ENCODE measurements at regions not wholly inside any gene's neighbourhood (a gene's known extent, or its start where the extent isn't known, plus 50 kb on each side); places are given as distances from the start of the nearest gene placed in this dataset.

DNA sequence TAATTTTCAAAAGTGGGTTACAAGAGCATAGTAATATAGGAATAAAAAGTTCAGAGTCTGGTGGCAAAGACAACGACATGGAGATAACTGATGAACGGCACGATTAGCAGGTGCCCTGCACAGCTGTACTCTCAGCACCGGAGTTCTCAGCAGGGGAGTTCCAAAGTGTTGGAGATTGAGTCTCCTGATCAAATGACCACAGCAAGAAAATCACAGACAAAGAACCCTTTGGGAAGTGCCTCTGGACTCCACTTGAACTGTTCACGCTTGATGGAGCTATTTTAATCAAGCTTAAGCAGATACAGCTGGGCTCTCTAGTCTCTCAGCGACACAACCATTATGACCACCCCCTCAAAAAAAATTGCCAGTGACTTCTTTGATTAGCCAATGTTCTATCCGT lies 153.1 kb downstream of the ALG10B start:
- no peak overlapping the region for H3K4me3 Mint-ChIP-seq
- no peaks in the 10 kb centered on the region for H3K36me3 ChIP-seq (ENCODE audit: control insufficient read depth in 2 of 2, extremely low read depth in 1 of 2, insufficient read depth in 1 of 2, low read length in 1 of 2)
- DNase-seq, result no peak
- H3K4me3 ChIP-seq (ENCODE audit: control insufficient read depth in 1 of 2, extremely low read depth in 1 of 2, low read length in 1 of 2), result no peak overlapping the region
- no peaks in the 10 kb centered on the region for H3K27me3 Mint-ChIP-seq
- no peak overlapping the region for H3K27ac ChIP-seq (ENCODE audit: low read length)
- H3K27me3 ChIP-seq (replicated peaks in 1 of 2; ENCODE audit: control insufficient read depth in 2 of 2, extremely low read depth in 1 of 2, insufficient read depth in 2 of 2, low read length in 1 of 2), result no peaks in the 10 kb centered on the region
- POLR2A ChIA-PET, result no interaction called here
- H3K4me1 Mint-ChIP-seq, result no peaks in the 10 kb centered on the region
- peaks cover 0 to 11% (median 0%) of the 10 kb centered on the region in 3 donors for H3K9me3 Mint-ChIP-seq
- CTCF ChIA-PET, result no interaction called here
- no peaks in the 10 kb centered on the region for H3K9me3 ChIP-seq
- ATAC-seq (replicated peaks in 1 of 4), result no peak
- no peaks in the 10 kb centered on the region for H3K4me1 ChIP-seq (ENCODE audit: control insufficient read depth in 1 of 2, extremely low read depth in 1 of 2, insufficient read depth in 2 of 2, low read length in 2 of 2)
- H3K36me3 Mint-ChIP-seq, result no peaks in the 10 kb centered on the region
- 84% methylated on average over 5 of the region's 7 CpGs for WGBS (ENCODE audit: insufficient coverage)
- H3K27ac Mint-ChIP-seq, result no peak overlapping the region

- Histone ChIP-seq H3K27me3 (replicated peaks in 1 of 2; ENCODE audit: control insufficient read depth in 2 of 2, extremely low read depth in 1 of 2, insufficient read depth in 2 of 2, low read length in 1 of 2) (no peaks in the 10 kb centered on the region), H3K27ac (ENCODE audit: low read length) (no peak overlapping the region), H3K4me3 (ENCODE audit: control insufficient read depth in 1 of 2, extremely low read depth in 1 of 2, low read length in 1 of 2) (no peak overlapping the region), H3K4me1 (ENCODE audit: control insufficient read depth in 1 of 2, extremely low read depth in 1 of 2, insufficient read depth in 2 of 2, low read length in 2 of 2) (no peaks in the 10 kb centered on the region), H3K9me3 (no peaks in the 10 kb centered on the region), H3K36me3 (ENCODE audit: control insufficient read depth in 2 of 2, extremely low read depth in 1 of 2, insufficient read depth in 1 of 2, low read length in 1 of 2) (no peaks in the 10 kb centered on the region)
- Mint-ChIP-seq H3K36me3 (no peaks in the 10 kb centered on the region), H3K27ac (no peak overlapping the region), H3K27me3 (no peaks in the 10 kb centered on the region), H3K9me3 (peaks cover 6 to 23% (median 8%) of the 10 kb centered on the region in 3 donors), H3K4me1 (no peaks in the 10 kb centered on the region), H3K4me3 (no peak overlapping the region)
- ChIA-PET CTCF (no interaction called here), POLR2A (no interaction called here)
- DNase-seq (no peak), ATAC-seq (replicated peaks in 1 of 4) (no peak)
These were observed 160.9 kb downstream of the ALG10B start for GRCh38 chr12:38477340-38478090.

GRCh38 chr12:38480594-38480993 lies 164.0 kb downstream of the ALG10B start:
- no peaks in the 10 kb centered on the region for H3K9me3 ChIP-seq

GRCh38 chr12:38484821-38485449 lies 168.4 kb downstream of the ALG10B start:
- H3K4me3 Mint-ChIP-seq, result no peak overlapping the region
- peaks cover 8 to 11% (median 9%) of the 10 kb centered on the region in 3 donors for H3K9me3 Mint-ChIP-seq
- ChIA-PET CTCF (interaction anchor here in 1 of 2 donors (0.5 kb wide), 1 partner anchor 80 kb away, joined by 3 read pairs; no protein-coding TSS in a partner anchor), POLR2A (no interaction called here)
- WGBS (ENCODE audit: insufficient coverage), result 80% methylated on average over 1 of the region's 2 CpGs
- H3K27ac ChIP-seq (ENCODE audit: low read length), result no peak overlapping the region
- no peaks in the 10 kb centered on the region for H3K4me1 ChIP-seq (ENCODE audit: control insufficient read depth in 1 of 2, extremely low read depth in 1 of 2, insufficient read depth in 2 of 2, low read length in 2 of 2)
- H3K9me3 ChIP-seq, result no peaks in the 10 kb centered on the region
- no peaks in the 10 kb centered on the region for H3K27me3 Mint-ChIP-seq
- no peak overlapping the region for H3K4me3 ChIP-seq (ENCODE audit: control insufficient read depth in 1 of 2, extremely low read depth in 1 of 2, low read length in 1 of 2)
- no peak for ATAC-seq (replicated peaks in 1 of 4)
- H3K36me3 Mint-ChIP-seq, result no peaks in the 10 kb centered on the region
- no peaks in the 10 kb centered on the region for H3K36me3 ChIP-seq (ENCODE audit: control insufficient read depth in 2 of 2, extremely low read depth in 1 of 2, insufficient read depth in 1 of 2, low read length in 1 of 2)
- H3K4me1 Mint-ChIP-seq, result no peaks in the 10 kb centered on the region
- no peak overlapping the region for H3K27ac Mint-ChIP-seq
- H3K27me3 ChIP-seq (replicated peaks in 1 of 2; ENCODE audit: control insufficient read depth in 2 of 2, extremely low read depth in 1 of 2, insufficient read depth in 2 of 2, low read length in 1 of 2), result no peaks in the 10 kb centered on the region
- no peak for DNase-seq

More at GRCh38 chr12:38480594-38480993, 164.0 kb downstream of the ALG10B start:
- ATAC-seq (replicated peaks in 1 of 4), result no peak
- ChIA-PET CTCF (no interaction called here), POLR2A (no interaction called here)
- Mint-ChIP-seq H3K36me3 (no peaks in the 10 kb centered on the region), H3K27me3 (no peaks in the 10 kb centered on the region), H3K27ac (no peak overlapping the region), H3K4me3 (no peak overlapping the region), H3K9me3 (peaks cover 6 to 14% (median 8%) of the 10 kb centered on the region in 3 donors), H3K4me1 (no peaks in the 10 kb centered on the region)
- no peak for DNase-seq
- H3K27ac ChIP-seq (ENCODE audit: low read length), result no peak overlapping the region
- H3K36me3 ChIP-seq (ENCODE audit: control insufficient read depth in 2 of 2, extremely low read depth in 1 of 2, insufficient read depth in 1 of 2, low read length in 1 of 2), result no peaks in the 10 kb centered on the region
- no peaks in the 10 kb centered on the region for H3K27me3 ChIP-seq (replicated peaks in 1 of 2; ENCODE audit: control insufficient read depth in 2 of 2, extremely low read depth in 1 of 2, insufficient read depth in 2 of 2, low read length in 1 of 2)
- H3K4me1 ChIP-seq (ENCODE audit: control insufficient read depth in 1 of 2, extremely low read depth in 1 of 2, insufficient read depth in 2 of 2, low read length in 2 of 2), result no peaks in the 10 kb centered on the region
- no peak overlapping the region for H3K4me3 ChIP-seq (ENCODE audit: control insufficient read depth in 1 of 2, extremely low read depth in 1 of 2, low read length in 1 of 2)

GRCh38 chr12:38488866-38489265 lies 172.3 kb downstream of the ALG10B start:
- Mint-ChIP-seq H3K27me3 (no peaks in the 10 kb centered on the region), H3K27ac (no peak overlapping the region), H3K9me3 (peaks cover 0 to 12% (median 0%) of the 10 kb centered on the region in 3 donors), H3K4me3 (no peak overlapping the region), H3K4me1 (no peaks in the 10 kb centered on the region), H3K36me3 (no peaks in the 10 kb centered on the region)
- Histone ChIP-seq H3K36me3 (ENCODE audit: control insufficient read depth in 2 of 2, extremely low read depth in 1 of 2, insufficient read depth in 1 of 2, low read length in 1 of 2) (no peaks in the 10 kb centered on the region), H3K4me1 (ENCODE audit: control insufficient read depth in 1 of 2, extremely low read depth in 1 of 2, insufficient read depth in 2 of 2, low read length in 2 of 2) (no peaks in the 10 kb centered on the region), H3K27me3 (replicated peaks in 1 of 2; ENCODE audit: control insufficient read depth in 2 of 2, extremely low read depth in 1 of 2, insufficient read depth in 2 of 2, low read length in 1 of 2) (no peaks in the 10 kb centered on the region), H3K4me3 (ENCODE audit: control insufficient read depth in 1 of 2, extremely low read depth in 1 of 2, low read length in 1 of 2) (no peak overlapping the region), H3K27ac (ENCODE audit: low read length) (no peak overlapping the region), H3K9me3 (no peaks in the 10 kb centered on the region)
- CTCF ChIA-PET, result no interaction called here
- ATAC-seq (replicated peaks in 1 of 4), result no peak
- POLR2A ChIA-PET, result no interaction called here
- no peak for DNase-seq
- no CpG with 5 or more reads among the region's 2 CpGs for WGBS (ENCODE audit: insufficient coverage)

- POLR2A ChIA-PET, result no interaction called here
- Histone ChIP-seq H3K4me1 (ENCODE audit: control insufficient read depth in 1 of 2, extremely low read depth in 1 of 2, insufficient read depth in 2 of 2, low read length in 2 of 2) (no peaks in the 10 kb centered on the region), H3K9me3 (no peaks in the 10 kb centered on the region), H3K27me3 (replicated peaks in 1 of 2; ENCODE audit: control insufficient read depth in 2 of 2, extremely low read depth in 1 of 2, insufficient read depth in 2 of 2, low read length in 1 of 2) (no peaks in the 10 kb centered on the region), H3K4me3 (ENCODE audit: control insufficient read depth in 1 of 2, extremely low read depth in 1 of 2, low read length in 1 of 2) (no peak overlapping the region), H3K36me3 (ENCODE audit: control insufficient read depth in 2 of 2, extremely low read depth in 1 of 2, insufficient read depth in 1 of 2, low read length in 1 of 2) (no peaks in the 10 kb centered on the region), H3K27ac (ENCODE audit: low read length) (no peak overlapping the region)
- ATAC-seq (replicated peaks in 1 of 4) (no peak), DNase-seq (no peak)
- no CpG with 5 or more reads among the region's 5 CpGs for WGBS (ENCODE audit: insufficient coverage)
- H3K4me3 Mint-ChIP-seq, result no peak overlapping the region
- no peak overlapping the region for H3K27ac Mint-ChIP-seq
- CTCF ChIA-PET, result no interaction called here
- no peaks in the 10 kb centered on the region for H3K4me1 Mint-ChIP-seq
- peaks cover 0 to 12% (median 10%) of the 10 kb centered on the region in 3 donors for H3K9me3 Mint-ChIP-seq
- H3K27me3 Mint-ChIP-seq, result no peaks in the 10 kb centered on the region
- H3K36me3 Mint-ChIP-seq, result no peaks in the 10 kb centered on the region
These were observed 173.5 kb downstream of the ALG10B start for GRCh38 chr12:38490073-38490472.

All from T-cell (primary cell).